Loucy (cell line): ENCODE measurements at regions not wholly inside any gene's neighbourhood (a gene's known extent, or its start where the extent isn't known, plus 50 kb on each side); places are given as distances from the start of the nearest gene placed in this dataset.

Experiments used
- H2AFZ ChIP-seq: fragments of 200-600 bp; sonication (generic); 2 replicates; pipeline ENCODE4 v1.6.0; 2016; ENCODE audit warnings: antibody characterized with exemption, mild to moderate bottlenecking, low read length, moderate library complexity
- H3F3A ChIP-seq: fragments of 200-600 bp; 2 replicates; pipeline ENCODE4 v1.6.0; 2016; ENCODE audit warnings: antibody characterized with exemption, low read depth, mild to moderate bottlenecking
- H3K27me3 ChIP-seq: fragments of 200-600 bp; sonication (generic); 2 replicates; pipeline ENCODE4 v1.6.1; 2014; ENCODE audit warnings: low read length, mild to moderate bottlenecking; ENCODE audit not compliant: insufficient read depth, poor library complexity, severe bottlenecking
- H3K36me3 ChIP-seq: fragments of 200-600 bp; sonication (generic); 2 replicates; pipeline ENCODE4 v1.6.1; 2016; ENCODE audit warnings: low read length; ENCODE audit not compliant: insufficient read depth
- H3K4me1 ChIP-seq: fragments of 200-600 bp; sonication (generic); 2 replicates; pipeline ENCODE4 v1.5.1; 2014; ENCODE audit warnings: low read length, mild to moderate bottlenecking; ENCODE audit not compliant: insufficient read depth, poor library complexity, severe bottlenecking
- H3K4me2 ChIP-seq: fragments of 200-600 bp; sonication (generic); 2 replicates; pipeline ENCODE4 v1.6.0; 2014; ENCODE audit warnings: antibody characterized with exemption, low read length, low read depth, mild to moderate bottlenecking; ENCODE audit not compliant: poor library complexity, severe bottlenecking
- H3K4me3 ChIP-seq: fragments of 200-600 bp; sonication (generic); 2 replicates; pipeline ENCODE4 v1.5.1; 2014; ENCODE audit warnings: low read length, mild to moderate bottlenecking, mixed read lengths; ENCODE audit not compliant: poor library complexity, severe bottlenecking
- H3K79me2 ChIP-seq: fragments of 200-600 bp; sonication (generic); 2 replicates; pipeline ENCODE4 v1.6.1; 2014; ENCODE audit warnings: low read length; ENCODE audit not compliant: insufficient read depth
- H3K9ac ChIP-seq: fragments of 200-600 bp; sonication (generic); 2 replicates; pipeline ENCODE4 v1.6.0; 2014; ENCODE audit warnings: mild to moderate bottlenecking, low read depth, low read length, moderate library complexity; ENCODE audit not compliant: poor library complexity, severe bottlenecking
- H3K9me2 ChIP-seq: fragments of 200-600 bp; sonication (generic); replicated peaks from 2 replicates; pipeline ENCODE4 v1.6.1; 2016; ENCODE audit warnings: low read depth, low read length, mixed read lengths
- H3K9me3 ChIP-seq: fragments of 200-600 bp; sonication (generic); 2 replicates; pipeline ENCODE4 v1.6.1; 2014; ENCODE audit warnings: mild to moderate bottlenecking, antibody characterized with exemption, low read length, low read depth; ENCODE audit not compliant: insufficient read depth
- H4K20me1 ChIP-seq: fragments of 200-600 bp; sonication (generic); 2 replicates; pipeline ENCODE4 v1.6.0; 2014; ENCODE audit warnings: antibody characterized with exemption, low read length, mild to moderate bottlenecking; ENCODE audit not compliant: insufficient read depth, poor library complexity, severe bottlenecking
- CTCF ChIP-seq: fragments of 200-600 bp; sonication (generic); conservative IDR thresholded peaks from 2 replicates; pipeline ENCODE4 v1.5.1; 2014; ENCODE audit warnings: mild to moderate bottlenecking, antibody characterized with exemption, low read length
- EZH2phosphoT487 ChIP-seq: fragments of 200-600 bp; IDR thresholded peaks from 2 replicates; pipeline ENCODE4 v1.6.1; 2018; ENCODE audit warnings: antibody characterized with exemption, mild to moderate bottlenecking, moderate library complexity, borderline replicate concordance

- no peaks in the 10 kb centered on the region for H3K9me3 ChIP-seq
- H3F3A ChIP-seq: no peaks in the 10 kb centered on the region
- TF ChIP-seq EZH2phosphoT487 (no peak), CTCF (no peak)
- H3K27me3 ChIP-seq: no peaks in the 10 kb centered on the region
- H3K36me3 ChIP-seq: no peaks in the 10 kb centered on the region
- H3K79me2 ChIP-seq: no peaks in the 10 kb centered on the region
- no peak overlapping the region for H3K4me3 ChIP-seq
- H3K9ac ChIP-seq: no peak overlapping the region
- H4K20me1 ChIP-seq: no peaks in the 10 kb centered on the region
- no peak overlapping the region for H3K4me2 ChIP-seq
- no peaks in the 10 kb centered on the region for H3K9me2 ChIP-seq
- no peaks in the 10 kb centered on the region for H3K4me1 ChIP-seq
- H2AFZ ChIP-seq: no peak overlapping the region
These were observed 919.9 kb downstream of the FSCB start for GRCh38 chr14:43587183-43587582.

- Histone ChIP-seq H4K20me1 (no peaks in the 10 kb centered on the region), H3K9me2 (no peaks in the 10 kb centered on the region), H3K4me1 (no peaks in the 10 kb centered on the region), H3K4me3 (no peak overlapping the region), H3K79me2 (no peaks in the 10 kb centered on the region), H3F3A (no peaks in the 10 kb centered on the region), H2AFZ (no peak overlapping the region), H3K4me2 (no peak overlapping the region), H3K9ac (no peak overlapping the region), H3K36me3 (no peaks in the 10 kb centered on the region), H3K27me3 (no peaks in the 10 kb centered on the region), H3K9me3 (no peaks in the 10 kb centered on the region)
- no peak for TF ChIP-seq EZH2phosphoT487
- TF ChIP-seq CTCF: no peak
These were observed 927.4 kb downstream of the FSCB start for GRCh38 chr14:43579671-43580070.

GRCh38 chr14:43568022-43568421 lies 939.1 kb downstream of the FSCB start:
- Histone ChIP-seq H3K9me2 (no peaks in the 10 kb centered on the region), H3K27me3 (no peaks in the 10 kb centered on the region), H3K9ac (no peak overlapping the region), H3K36me3 (no peaks in the 10 kb centered on the region), H3F3A (no peaks in the 10 kb centered on the region), H3K4me3 (no peak overlapping the region), H3K79me2 (no peaks in the 10 kb centered on the region), H2AFZ (no peak overlapping the region), H3K9me3 (no peaks in the 10 kb centered on the region), H3K4me1 (no peaks in the 10 kb centered on the region), H3K4me2 (no peak overlapping the region), H4K20me1 (no peaks in the 10 kb centered on the region)
- no peak for TF ChIP-seq EZH2phosphoT487
- TF ChIP-seq CTCF: no peak
